ENCODE measurements at regions not wholly inside any gene's neighbourhood (a gene's known extent, or its start where the extent isn't known, plus 50 kb on each side); places are given as distances from the start of the nearest gene placed in this dataset.
"Not testable (repeated sequence)": the region's sequence is repeated elsewhere in the genome, so short reads cannot be mapped to it uniquely, and the experiment has no call there.

GRCh38 chr19:27858981-27859581 lies 1353.9 kb downstream of the UQCRFS1 start:
- Histone ChIP-seq H3K4me1 (ENCODE audit: insufficient read depth, low read length, poor library complexity, severe bottlenecking) (no peaks in the 10 kb centered on the region), H3K9me3 (ENCODE audit: insufficient read depth, low read depth, low read length) (peaks cover 3% of the 10 kb centered on the region; the same call in 1 of the 2 replicates), H2AFZ (ENCODE audit: low read length) (no peak overlapping the region), H3K9me2 (replicated peaks; ENCODE audit: low read depth, low read length) (no peaks in the 10 kb centered on the region), H3F3A (ENCODE audit: low read depth) (no peaks in the 10 kb centered on the region), H3K36me3 (ENCODE audit: insufficient read depth, low read length) (no peaks in the 10 kb centered on the region), H4K20me1 (ENCODE audit: insufficient read depth, low read length, poor library complexity, severe bottlenecking) (no peaks in the 10 kb centered on the region), H3K4me3 (ENCODE audit: low read length, poor library complexity, severe bottlenecking) (no peak overlapping the region), H3K4me2 (ENCODE audit: low read depth, low read length, poor library complexity, severe bottlenecking) (no peak overlapping the region), H3K79me2 (ENCODE audit: insufficient read depth, low read length) (no peaks in the 10 kb centered on the region), H3K9ac (ENCODE audit: low read depth, low read length, poor library complexity, severe bottlenecking) (no peak overlapping the region), H3K27me3 (ENCODE audit: insufficient read depth, low read length, poor library complexity, severe bottlenecking) (no peaks in the 10 kb centered on the region)
- TF ChIP-seq EZH2phosphoT487 (IDR thresholded peaks at IDR 0.05; ENCODE audit: borderline replicate concordance): no peak
- no peak for TF ChIP-seq CTCF (conservative IDR thresholded peaks at IDR 0.05; ENCODE audit: low read length)

- not testable (repeated sequence) for H3K9me3 ChIP-seq (ENCODE audit: insufficient read depth, low read depth, low read length); H3F3A ChIP-seq (ENCODE audit: low read depth); H3K4me3 ChIP-seq (ENCODE audit: low read length, poor library complexity, severe bottlenecking); H3K9me2 ChIP-seq (replicated peaks; ENCODE audit: low read depth, low read length); H3K27me3 ChIP-seq (ENCODE audit: insufficient read depth, low read length, poor library complexity, severe bottlenecking); H3K4me2 ChIP-seq (ENCODE audit: low read depth, low read length, poor library complexity, severe bottlenecking); H3K36me3 ChIP-seq (ENCODE audit: insufficient read depth, low read length); H3K4me1 ChIP-seq (ENCODE audit: insufficient read depth, low read length, poor library complexity, severe bottlenecking); H3K79me2 ChIP-seq (ENCODE audit: insufficient read depth, low read length); H2AFZ ChIP-seq (ENCODE audit: low read length); H4K20me1 ChIP-seq (ENCODE audit: insufficient read depth, low read length, poor library complexity, severe bottlenecking); H3K9ac ChIP-seq (ENCODE audit: low read depth, low read length, poor library complexity, severe bottlenecking)
Measured at GRCh38 chr19:27852931-27853330, 1360.0 kb downstream of the UQCRFS1 start.

- Histone ChIP-seq H4K20me1 (ENCODE audit: insufficient read depth, low read length, poor library complexity, severe bottlenecking) (no peaks in the 10 kb centered on the region), H3K9ac (ENCODE audit: low read depth, low read length, poor library complexity, severe bottlenecking) (no peak overlapping the region), H3K27me3 (ENCODE audit: insufficient read depth, low read length, poor library complexity, severe bottlenecking) (no peaks in the 10 kb centered on the region), H3K4me3 (ENCODE audit: low read length, poor library complexity, severe bottlenecking) (no peak overlapping the region), H2AFZ (ENCODE audit: low read length) (no peak overlapping the region), H3K9me3 (ENCODE audit: insufficient read depth, low read depth, low read length) (peaks cover 3% of the 10 kb centered on the region; the same call in 1 of the 2 replicates), H3K79me2 (ENCODE audit: insufficient read depth, low read length) (no peaks in the 10 kb centered on the region), H3K9me2 (replicated peaks; ENCODE audit: low read depth, low read length) (no peaks in the 10 kb centered on the region), H3K4me1 (ENCODE audit: insufficient read depth, low read length, poor library complexity, severe bottlenecking) (no peaks in the 10 kb centered on the region), H3K36me3 (ENCODE audit: insufficient read depth, low read length) (no peaks in the 10 kb centered on the region), H3K4me2 (ENCODE audit: low read depth, low read length, poor library complexity, severe bottlenecking) (no peak overlapping the region), H3F3A (ENCODE audit: low read depth) (no peaks in the 10 kb centered on the region)
- TF ChIP-seq CTCF (conservative IDR thresholded peaks at IDR 0.05; ENCODE audit: low read length) (no peak), EZH2phosphoT487 (IDR thresholded peaks at IDR 0.05; ENCODE audit: borderline replicate concordance) (no peak)
Measured at GRCh38 chr19:27851543-27852060, 1361.3 kb downstream of the UQCRFS1 start.

GRCh38 chr19:27851002-27851481 lies 1361.9 kb downstream of the UQCRFS1 start:
- peaks cover 3% of the 10 kb centered on the region; the same call in 1 of the 2 replicates for H3K9me3 ChIP-seq (ENCODE audit: insufficient read depth, low read depth, low read length)
- H3K4me2 ChIP-seq (ENCODE audit: low read depth, low read length, poor library complexity, severe bottlenecking): no peak overlapping the region
- H3K9me2 ChIP-seq (replicated peaks; ENCODE audit: low read depth, low read length): no peaks in the 10 kb centered on the region
- H3K9ac ChIP-seq (ENCODE audit: low read depth, low read length, poor library complexity, severe bottlenecking): no peak overlapping the region
- H3F3A ChIP-seq (ENCODE audit: low read depth): no peaks in the 10 kb centered on the region
- no peaks in the 10 kb centered on the region for H3K4me1 ChIP-seq (ENCODE audit: insufficient read depth, low read length, poor library complexity, severe bottlenecking)
- no peaks in the 10 kb centered on the region for H3K36me3 ChIP-seq (ENCODE audit: insufficient read depth, low read length)
- H3K27me3 ChIP-seq (ENCODE audit: insufficient read depth, low read length, poor library complexity, severe bottlenecking): no peaks in the 10 kb centered on the region
- no peaks in the 10 kb centered on the region for H4K20me1 ChIP-seq (ENCODE audit: insufficient read depth, low read length, poor library complexity, severe bottlenecking)
- no peak overlapping the region for H2AFZ ChIP-seq (ENCODE audit: low read length)
- no peak for TF ChIP-seq EZH2phosphoT487 (IDR thresholded peaks at IDR 0.05; ENCODE audit: borderline replicate concordance)
- TF ChIP-seq CTCF (conservative IDR thresholded peaks at IDR 0.05; ENCODE audit: low read length): no peak
- H3K79me2 ChIP-seq (ENCODE audit: insufficient read depth, low read length): no peaks in the 10 kb centered on the region
- H3K4me3 ChIP-seq (ENCODE audit: low read length, poor library complexity, severe bottlenecking): no peak overlapping the region

Measured in Loucy (cell line).